ENCODE measurements at regions not wholly inside any gene's neighbourhood (a gene's known extent, or its start where the extent isn't known, plus 50 kb on each side); places are given as distances from the start of the nearest gene placed in this dataset.
"Not testable (repeated sequence)": the region's sequence is repeated elsewhere in the genome, so short reads cannot be mapped to it uniquely, and the experiment has no call there.

GRCh38 chr2:188003800-188004199 lies 287.9 kb upstream of the GULP1 start:
- H3K27ac Mint-ChIP-seq = no peak overlapping the region
- CTCF ChIA-PET = no interaction called here
- no peaks in the 10 kb centered on the region for H3K36me3 Mint-ChIP-seq
- H3K27me3 Mint-ChIP-seq = no peaks in the 10 kb centered on the region
- DNase-seq = no peak
- no peaks in the 10 kb centered on the region for H3K4me1 Mint-ChIP-seq
- H3K9me3 Mint-ChIP-seq = no peaks in the 10 kb centered on the region
- no peak overlapping the region for H3K4me3 Mint-ChIP-seq

- Mint-ChIP-seq H3K9me3 (peaks cover 2% of the 10 kb centered on the region), H3K27me3 (no peaks in the 10 kb centered on the region), H3K36me3 (no peaks in the 10 kb centered on the region), H3K4me3 (no peak overlapping the region), H3K4me1 (no peaks in the 10 kb centered on the region), H3K27ac (no peak overlapping the region)
- CTCF ChIA-PET = no interaction called here
- DNase-seq = no peak
These were observed 277.9 kb upstream of the GULP1 start for GRCh38 chr2:188013767-188014166.

GRCh38 chr2:188016917-188017316 lies 274.8 kb upstream of the GULP1 start:
- CTCF ChIA-PET = no interaction called here
- no peak overlapping the region for H3K27ac Mint-ChIP-seq

GRCh38 chr2:188022389-188022788 lies 269.3 kb upstream of the GULP1 start:
- DNase-seq = no peak
- H3K36me3 Mint-ChIP-seq = no peaks in the 10 kb centered on the region
- CTCF ChIA-PET = no interaction called here
- no peaks in the 10 kb centered on the region for H3K27me3 Mint-ChIP-seq
- H3K27ac Mint-ChIP-seq = no peak overlapping the region
- no peak overlapping the region for H3K4me3 Mint-ChIP-seq
- H3K4me1 Mint-ChIP-seq = no peaks in the 10 kb centered on the region
- peaks cover 6% of the 10 kb centered on the region for H3K9me3 Mint-ChIP-seq

More at GRCh38 chr2:188016917-188017316, 274.8 kb upstream of the GULP1 start:
- Mint-ChIP-seq H3K4me1 (no peaks in the 10 kb centered on the region), H3K9me3 (peaks cover 6% of the 10 kb centered on the region), H3K27me3 (no peaks in the 10 kb centered on the region), H3K4me3 (no peak overlapping the region), H3K36me3 (no peaks in the 10 kb centered on the region)
- DNase-seq = no peak

- CTCF ChIA-PET = no interaction called here
- Mint-ChIP-seq H3K27me3 (no peaks in the 10 kb centered on the region), H3K4me3 (no peak overlapping the region), H3K36me3 (no peaks in the 10 kb centered on the region), H3K9me3 (peaks cover 6% of the 10 kb centered on the region), H3K27ac (no peak overlapping the region), H3K4me1 (no peaks in the 10 kb centered on the region)
- no peak for DNase-seq
These were observed 268.6 kb upstream of the GULP1 start for GRCh38 chr2:188023035-188023434.

- Mint-ChIP-seq H3K4me1 (no peaks in the 10 kb centered on the region), H3K9me3 (peaks cover 2% of the 10 kb centered on the region), H3K4me3 (no peak overlapping the region), H3K27ac (no peak overlapping the region), H3K27me3 (no peaks in the 10 kb centered on the region), H3K36me3 (no peaks in the 10 kb centered on the region)
- no peak for DNase-seq
- CTCF ChIA-PET = no interaction called here
These were observed 266.9 kb upstream of the GULP1 start for GRCh38 chr2:188024811-188025210.

GRCh38 chr2:188028739-188029138 lies 262.9 kb upstream of the GULP1 start:
- no peaks in the 10 kb centered on the region for H3K27me3 Mint-ChIP-seq
- CTCF ChIA-PET = no interaction called here
- no peak for DNase-seq
- H3K9me3 Mint-ChIP-seq = no peaks in the 10 kb centered on the region
- no peaks in the 10 kb centered on the region for H3K36me3 Mint-ChIP-seq
- no peak overlapping the region for H3K4me3 Mint-ChIP-seq
- no peak overlapping the region for H3K27ac Mint-ChIP-seq
- H3K4me1 Mint-ChIP-seq = no peaks in the 10 kb centered on the region

- no peak overlapping the region for H3K27ac Mint-ChIP-seq
- H3K36me3 Mint-ChIP-seq = no peaks in the 10 kb centered on the region
- H3K4me1 Mint-ChIP-seq = no peaks in the 10 kb centered on the region
- CTCF ChIA-PET = no interaction called here
- H3K9me3 Mint-ChIP-seq = no peaks in the 10 kb centered on the region
- H3K4me3 Mint-ChIP-seq = no peak overlapping the region
- no peak for DNase-seq
- H3K27me3 Mint-ChIP-seq = no peaks in the 10 kb centered on the region
These were observed 259.4 kb upstream of the GULP1 start for GRCh38 chr2:188032306-188032705.

GRCh38 chr2:188032786-188033185 lies 258.9 kb upstream of the GULP1 start:
- H3K36me3 Mint-ChIP-seq = no peaks in the 10 kb centered on the region
- H3K27me3 Mint-ChIP-seq = no peaks in the 10 kb centered on the region
- no peak overlapping the region for H3K4me3 Mint-ChIP-seq
- no peak for DNase-seq
- H3K4me1 Mint-ChIP-seq = no peaks in the 10 kb centered on the region
- no peak overlapping the region for H3K27ac Mint-ChIP-seq
- no peaks in the 10 kb centered on the region for H3K9me3 Mint-ChIP-seq
- CTCF ChIA-PET = no interaction called here

GRCh38 chr2:188033240-188033639 lies 258.4 kb upstream of the GULP1 start:
- H3K36me3 Mint-ChIP-seq, H3K4me3 Mint-ChIP-seq, H3K27ac Mint-ChIP-seq, CTCF ChIA-PET, DNase-seq, H3K9me3 Mint-ChIP-seq, H3K4me1 Mint-ChIP-seq, H3K27me3 Mint-ChIP-seq: not testable (repeated sequence)

GRCh38 chr2:188034102-188034501 lies 257.6 kb upstream of the GULP1 start:
- H3K36me3 Mint-ChIP-seq, CTCF ChIA-PET, H3K27me3 Mint-ChIP-seq, H3K4me3 Mint-ChIP-seq, DNase-seq, H3K4me1 Mint-ChIP-seq, H3K9me3 Mint-ChIP-seq, H3K27ac Mint-ChIP-seq: not testable (repeated sequence)

GRCh38 chr2:188035377-188035776 lies 256.3 kb upstream of the GULP1 start:
- H3K4me1 Mint-ChIP-seq, H3K27ac Mint-ChIP-seq, DNase-seq, H3K9me3 Mint-ChIP-seq, H3K4me3 Mint-ChIP-seq, CTCF ChIA-PET, H3K36me3 Mint-ChIP-seq, H3K27me3 Mint-ChIP-seq: not testable (repeated sequence)

GRCh38 chr2:188036786-188037185 lies 254.9 kb upstream of the GULP1 start:
- H3K4me3 Mint-ChIP-seq, DNase-seq: not testable (repeated sequence)

GRCh38 chr2:188039307-188039706 lies 252.4 kb upstream of the GULP1 start:
- Mint-ChIP-seq H3K27ac (no peak overlapping the region), H3K27me3 (no peaks in the 10 kb centered on the region)

More at GRCh38 chr2:188036786-188037185, 254.9 kb upstream of the GULP1 start:
- H3K36me3 Mint-ChIP-seq, H3K27me3 Mint-ChIP-seq, H3K4me1 Mint-ChIP-seq, H3K27ac Mint-ChIP-seq, CTCF ChIA-PET, H3K9me3 Mint-ChIP-seq: not testable (repeated sequence)

GRCh38 chr2:188042412-188042811 lies 249.3 kb upstream of the GULP1 start:
- Mint-ChIP-seq H3K27me3 (no peaks in the 10 kb centered on the region), H3K4me3 (no peak overlapping the region), H3K4me1 (no peaks in the 10 kb centered on the region), H3K27ac (no peak overlapping the region), H3K9me3 (no peaks in the 10 kb centered on the region), H3K36me3 (no peaks in the 10 kb centered on the region)
- no peak for DNase-seq
- CTCF ChIA-PET = no interaction called here

More at GRCh38 chr2:188039307-188039706, 252.4 kb upstream of the GULP1 start:
- Mint-ChIP-seq H3K4me3 (no peak overlapping the region), H3K4me1 (no peaks in the 10 kb centered on the region), H3K36me3 (no peaks in the 10 kb centered on the region), H3K9me3 (no peaks in the 10 kb centered on the region)
- DNase-seq = no peak
- CTCF ChIA-PET = no interaction called here

GRCh38 chr2:188045016-188045415 lies 246.7 kb upstream of the GULP1 start:
- CTCF ChIA-PET = no interaction called here
- no peak overlapping the region for H3K4me3 Mint-ChIP-seq
- H3K9me3 Mint-ChIP-seq = no peaks in the 10 kb centered on the region
- H3K27me3 Mint-ChIP-seq = no peaks in the 10 kb centered on the region
- no peak for DNase-seq
- no peaks in the 10 kb centered on the region for H3K4me1 Mint-ChIP-seq
- H3K27ac Mint-ChIP-seq = no peak overlapping the region
- H3K36me3 Mint-ChIP-seq = no peaks in the 10 kb centered on the region

Measured in activated naive CD4-positive, alpha-beta T cell treated with anti-CD3 and anti-CD28 coated beads, Interleukin-2, amount 10 ng/mL, durations not matched to agents 7 days and 5 days (primary cell).